ENCODE measurements at regions not wholly inside any gene's neighbourhood (a gene's known extent, or its start where the extent isn't known, plus 50 kb on each side); places are given as distances from the start of the nearest gene placed in this dataset.

GRCh38 chrX:23228950-23229448, 105.7 kb upstream of the PTCHD1 start:
- DNase-seq = no peak

- DNase-seq = no peak
Observed at GRCh38 chrX:23235051-23235450, 99.6 kb upstream of the PTCHD1 start.

- no peak for DNase-seq
Observed at GRCh38 chrX:23246001-23246400, 88.6 kb upstream of the PTCHD1 start.

- DNase-seq = no peak
Observed at GRCh38 chrX:23248187-23248586, 86.5 kb upstream of the PTCHD1 start.

- DNase-seq = no peak
Observed at GRCh38 chrX:23251043-23251442, 83.6 kb upstream of the PTCHD1 start.

GRCh38 chrX:23263892-23264291, 70.8 kb upstream of the PTCHD1 start:
- no peak for DNase-seq

GRCh38 chrX:23269923-23270322, 64.7 kb upstream of the PTCHD1 start:
- DNase-seq = no peak

GRCh38 chrX:23271026-23271425, 63.6 kb upstream of the PTCHD1 start:
- DNase-seq = no peak

GRCh38 chrX:23276475-23276874, 58.2 kb upstream of the PTCHD1 start:
- DNase-seq = no peak

Measured in fibroblast of skin of right biceps (primary cell).